Neural cell (in vitro differentiated cells): ENCODE measurements at regions not wholly inside any gene's neighbourhood (a gene's known extent, or its start where the extent isn't known, plus 50 kb on each side); places are given as distances from the start of the nearest gene placed in this dataset.
"Not testable (repeated sequence)": the region's sequence is repeated elsewhere in the genome, so short reads cannot be mapped to it uniquely, and the experiment has no call there.

Experiments
- CTCF ChIP-seq: fragments of 450-650 bp; IDR thresholded peaks from 2 replicates; pipeline ENCODE4 v1.5.1; 2014; ENCODE audit warnings: antibody characterized with exemption, mild to moderate bottlenecking, moderate library complexity; ENCODE audit not compliant: poor library complexity, severe bottlenecking
- EP300 ChIP-seq: fragments of 450-650 bp; conservative IDR thresholded peaks from 2 replicates; pipeline ENCODE4 v1.6.1; 2014; ENCODE audit warnings: antibody characterized with exemption, mild to moderate bottlenecking, moderate library complexity; ENCODE audit not compliant: poor library complexity, severe bottlenecking
- EZH2 ChIP-seq: fragments of 200-600, 300-800 bp; shearing (Covaris generic), sonication (generic); IDR thresholded peaks from 2 replicates; pipeline ENCODE4 v1.6.1; 2014; ENCODE audit warnings: antibody characterized with exemption, low read length, borderline replicate concordance, mild to moderate bottlenecking; ENCODE audit not compliant: insufficient read depth, poor library complexity, severe bottlenecking
- MXI1 ChIP-seq: fragments of 450-650 bp; conservative IDR thresholded peaks from 2 replicates; pipeline ENCODE4 v1.6.1; 2014; ENCODE audit warnings: antibody characterized with exemption, mild to moderate bottlenecking; ENCODE audit not compliant: poor library complexity, severe bottlenecking
- POLR2AphosphoS5 ChIP-seq: IDR thresholded peaks from 2 replicates; pipeline ENCODE4 v1.6.1; 2012
- RAD21 ChIP-seq: fragments of 450-650 bp; conservative IDR thresholded peaks from 2 replicates; pipeline ENCODE4 v1.6.1; 2014; ENCODE audit warnings: antibody characterized with exemption, mild to moderate bottlenecking, moderate library complexity
- TAF1 ChIP-seq: IDR thresholded peaks from 2 replicates; pipeline ENCODE4 v1.6.1; 2012; ENCODE audit warnings: low read depth

- not testable (repeated sequence) for TF ChIP-seq CTCF, EZH2, TAF1, POLR2AphosphoS5, MXI1, EP300, RAD21
These were observed 56.2 kb upstream of the SPN start for GRCh38 chr16:29606669-29607427.
